LNCAP (cell line): ENCODE measurements at regions not wholly inside any gene's neighbourhood (a gene's known extent, or its start where the extent isn't known, plus 50 kb on each side); places are given as distances from the start of the nearest gene placed in this dataset.

Source experiments
- CTCF ChIP-seq: fragments of 450-650 bp; IDR thresholded peaks from 2 replicates; pipeline ENCODE4 v1.5.1; 2017; ENCODE audit warnings: mild to moderate bottlenecking

- TF ChIP-seq CTCF: no peak
These were observed 295.1 kb downstream of the ZNF674 start for GRCh38 chrX:46250151-46250550.

GRCh38 chrX:46247456-46247855 is 297.8 kb downstream of the ZNF674 start:
- TF ChIP-seq CTCF: no peak

GRCh38 chrX:46244451-46244850 is 300.8 kb downstream of the ZNF674 start:
- no peak for TF ChIP-seq CTCF

- TF ChIP-seq CTCF: no peak
These were observed 308.8 kb downstream of the ZNF674 start for GRCh38 chrX:46236411-46236810.

- no peak for TF ChIP-seq CTCF
These were observed 309.4 kb downstream of the ZNF674 start for GRCh38 chrX:46235778-46236177.

- TF ChIP-seq CTCF: no peak
These were observed 310.4 kb downstream of the ZNF674 start for GRCh38 chrX:46234775-46235174.

GRCh38 chrX:46228389-46228788 is 316.8 kb downstream of the ZNF674 start:
- no peak for TF ChIP-seq CTCF

GRCh38 chrX:46226422-46226821 is 318.8 kb downstream of the ZNF674 start:
- TF ChIP-seq CTCF: no peak
